ENCODE measurements at regions not wholly inside any gene's neighbourhood (a gene's known extent, or its start where the extent isn't known, plus 50 kb on each side); places are given as distances from the start of the nearest gene placed in this dataset.
A peak's percentile ranks its signal among the peaks of the same experiment; 100 is the strongest.

- H2AFZ ChIP-seq, result peak overlapping the region; percentile 93
- DNase-seq (ENCODE audit: low spot score) (no peak), ATAC-seq (peak; percentile 48)
- peaks cover 5% of the 10 kb centered on the region; the same call in 1 of the 2 replicates for H3K9me2 ChIP-seq (ENCODE audit: insufficient read depth)
- no peaks in the 10 kb centered on the region for H3K79me2 ChIP-seq (replicated peaks; ENCODE audit: insufficient read depth)
- Mint-ChIP-seq H3K27me3 (ENCODE audit: insufficient read depth, low read depth, poor library complexity) (peaks cover 6% of the 10 kb centered on the region), H3K4me1 (peaks cover 29% of the 10 kb centered on the region), H3K4me3 (no peak overlapping the region), H3K27ac (no peak overlapping the region), H3K9me3 (peaks cover 8% of the 10 kb centered on the region; the same call in 2 of the 3 replicates), H3K36me3 (ENCODE audit: low read depth) (peaks cover 8% of the 10 kb centered on the region; the same call in 2 of the 3 replicates)
- TF ChIP-seq JUNB (IDR thresholded peaks at IDR 0.05; ENCODE audit: unreplicated experiment) (no peak), ZNF462 (CRISPR knock-in tag; IDR thresholded peaks at IDR 0.05) (peak; percentile 6; the same call in 1 of the 2 replicates)
- H3K27me3 ChIP-seq (ENCODE audit: insufficient read depth), result no peaks in the 10 kb centered on the region
- peaks cover 18% of the 10 kb centered on the region for H3K4me1 ChIP-seq (ENCODE audit: insufficient read depth)
- no peaks in the 10 kb centered on the region for H3F3A ChIP-seq (replicated peaks; ENCODE audit: low read depth)
- H3K4me2 ChIP-seq, result peak overlapping the region; percentile 67
- H3K36me3 ChIP-seq (ENCODE audit: insufficient read depth), result no peaks in the 10 kb centered on the region
- H4K20me1 ChIP-seq (replicated peaks; ENCODE audit: insufficient read depth), result no peaks in the 10 kb centered on the region
- H3K27ac ChIP-seq (ENCODE audit: low read depth), result no peak overlapping the region
- H3K4me3 ChIP-seq, result peak overlapping the region; percentile 17; the same call in 1 of the 2 replicates
Observed at GRCh38 chr10:31694929-31695837, 233.4 kb downstream of the ARHGAP12 start.

- Histone ChIP-seq H4K20me1 (replicated peaks; ENCODE audit: insufficient read depth) (no peaks in the 10 kb centered on the region), H3K27ac (ENCODE audit: low read depth) (no peak overlapping the region), H3F3A (replicated peaks; ENCODE audit: low read depth) (no peaks in the 10 kb centered on the region), H3K36me3 (ENCODE audit: insufficient read depth) (no peaks in the 10 kb centered on the region), H3K4me2 (peak overlapping the region; percentile 67), H3K27me3 (ENCODE audit: insufficient read depth) (no peaks in the 10 kb centered on the region), H3K9me2 (ENCODE audit: insufficient read depth) (peaks cover 5% of the 10 kb centered on the region; the same call in 1 of the 2 replicates), H3K4me1 (ENCODE audit: insufficient read depth) (peaks cover 18% of the 10 kb centered on the region), H2AFZ (peak overlapping the region; percentile 93; the same call in 1 of the 2 replicates), H3K4me3 (no peak overlapping the region), H3K79me2 (replicated peaks; ENCODE audit: insufficient read depth) (no peaks in the 10 kb centered on the region)
- Mint-ChIP-seq H3K4me1 (peaks cover 27% of the 10 kb centered on the region), H3K27me3 (ENCODE audit: insufficient read depth, low read depth, poor library complexity) (peaks cover 6% of the 10 kb centered on the region), H3K27ac (no peak overlapping the region), H3K9me3 (peaks cover 16% of the 10 kb centered on the region), H3K4me3 (no peak overlapping the region), H3K36me3 (ENCODE audit: low read depth) (peaks cover 18% of the 10 kb centered on the region; the same call in 2 of the 3 replicates)
- DNase-seq (ENCODE audit: low spot score) (no peak), ATAC-seq (no peak)
- TF ChIP-seq NANOG (IDR thresholded peaks at IDR 0.05; ENCODE audit: borderline replicate concordance) (no peak), CREB1 (CRISPR knock-in tag; IDR thresholded peaks at IDR 0.05; ENCODE audit: low read depth) (no peak), EZH2 (IDR thresholded peaks at IDR 0.05; ENCODE audit: low read depth, unreplicated experiment) (no peak), REST (IDR thresholded peaks at IDR 0.05; ENCODE audit: unreplicated experiment) (no peak), ETS1 (IDR thresholded peaks at IDR 0.05) (no peak)
Observed at GRCh38 chr10:31694126-31694685, 234.4 kb downstream of the ARHGAP12 start.

Data from GM23338 (cell line).